Activated CD8-positive, alpha-beta memory T cell treated with anti-CD3 and anti-CD28 coated beads, Interleukin-2, amount 10 ng/mL, durations not matched to agents 7 days and 5 days (primary cell): ENCODE measurements at regions not wholly inside any gene's neighbourhood (a gene's known extent, or its start where the extent isn't known, plus 50 kb on each side); places are given as distances from the start of the nearest gene placed in this dataset.

Source experiments
- ATAC-seq: fragments of 150-1000 bp; cut with Tn5 transposase; one replicate; pipeline ENCODE4 v1.10.0; 2021; ENCODE audit warnings: moderate library complexity
- CTCF ChIA-PET: fragments of 350-600 bp; sonication (Branson Sonifier 250); formaldehyde crosslinking; loops from one replicate; lab custom pipeline; 2021; ENCODE audit warnings: antibody characterized with exemption; lab: Charles Lee
- DNase-seq: peaks from one replicate; pipeline ENCODE4 v3.0.0-alpha.2; 2020
- H3K27ac Mint-ChIP-seq: one replicate; pipeline ENCODE4 v1.8.0; 2021; ENCODE audit warnings: mild to moderate bottlenecking, mixed read lengths
- H3K27me3 Mint-ChIP-seq: one replicate; pipeline ENCODE4 v1.8.0; 2021; ENCODE audit warnings: mixed read lengths
- H3K36me3 Mint-ChIP-seq: one replicate; pipeline ENCODE4 v1.8.0; 2021; ENCODE audit warnings: mild to moderate bottlenecking, mixed read lengths
- H3K4me1 Mint-ChIP-seq: one replicate; pipeline ENCODE4 v1.8.0; 2021; ENCODE audit warnings: mixed read lengths
- H3K4me3 Mint-ChIP-seq: one replicate; pipeline ENCODE4 v1.8.0; 2021; ENCODE audit warnings: mild to moderate bottlenecking, moderate library complexity, mixed read lengths
- H3K9me3 Mint-ChIP-seq: one replicate; pipeline ENCODE4 v1.8.0; 2022; ENCODE audit warnings: low read depth, mixed read lengths

GRCh38 chr12:44961887-44962286, 85.8 kb upstream of the NELL2 start:
- no peak for DNase-seq
- CTCF ChIA-PET = interaction anchor here (1.1 kb wide), 1 partner anchor 13 kb away, joined by 4 read pairs; no protein-coding TSS in a partner anchor
- no peaks in the 10 kb centered on the region for H3K4me1 Mint-ChIP-seq
- ATAC-seq = no peak
- no peak overlapping the region for H3K4me3 Mint-ChIP-seq
- no peak overlapping the region for H3K27ac Mint-ChIP-seq
- peaks cover 13% of the 10 kb centered on the region for H3K27me3 Mint-ChIP-seq
- H3K9me3 Mint-ChIP-seq = peaks cover 4% of the 10 kb centered on the region
- H3K36me3 Mint-ChIP-seq = peaks cover 8% of the 10 kb centered on the region

- H3K9me3 Mint-ChIP-seq = peaks cover 4% of the 10 kb centered on the region
- H3K27ac Mint-ChIP-seq = no peak overlapping the region
- CTCF ChIA-PET = interaction anchor here (3.7 kb wide), 1 partner anchor 12 kb away, joined by 20 read pairs; no protein-coding TSS in a partner anchor
- H3K4me3 Mint-ChIP-seq = no peak overlapping the region
- DNase-seq = no peak
- H3K27me3 Mint-ChIP-seq = peaks cover 13% of the 10 kb centered on the region
- no peaks in the 10 kb centered on the region for H3K4me1 Mint-ChIP-seq
- peaks cover 6% of the 10 kb centered on the region for H3K36me3 Mint-ChIP-seq
- no peak for ATAC-seq
Observed at GRCh38 chr12:44960856-44961255, 84.7 kb upstream of the NELL2 start.

DNA sequence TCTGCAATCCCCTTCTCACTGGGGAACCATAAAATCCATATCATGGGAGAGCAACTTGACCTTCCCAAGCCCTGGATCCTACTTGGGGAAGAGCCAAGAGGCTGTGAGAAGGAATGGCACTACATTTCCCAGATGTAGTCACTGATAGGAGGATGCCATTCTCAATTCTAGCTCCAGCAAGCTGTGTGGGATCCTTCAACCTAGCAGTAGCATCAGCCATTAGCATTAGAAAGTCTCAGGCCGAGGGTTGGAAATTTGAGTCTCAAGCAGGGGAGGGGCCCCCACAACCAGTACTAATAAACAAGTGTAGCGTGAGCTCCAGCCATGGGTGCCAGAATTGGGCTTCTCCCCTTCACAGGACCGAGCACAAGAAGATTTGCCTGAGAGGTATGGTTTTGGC, 84.3 kb upstream of the NELL2 start:
- no peaks in the 10 kb centered on the region for H3K4me1 Mint-ChIP-seq
- peaks cover 4% of the 10 kb centered on the region for H3K9me3 Mint-ChIP-seq
- no peak overlapping the region for H3K4me3 Mint-ChIP-seq
- peaks cover 13% of the 10 kb centered on the region for H3K27me3 Mint-ChIP-seq
- ATAC-seq (no peak), DNase-seq (no peak)
- no peak overlapping the region for H3K27ac Mint-ChIP-seq
- CTCF ChIA-PET = interaction anchor here (3.7 kb wide), 1 partner anchor 11 kb away, joined by 20 read pairs; no protein-coding TSS in a partner anchor
- peaks cover 4% of the 10 kb centered on the region for H3K36me3 Mint-ChIP-seq

- ATAC-seq = no peak
- peaks cover 3% of the 10 kb centered on the region for H3K4me1 Mint-ChIP-seq
- no peaks in the 10 kb centered on the region for H3K36me3 Mint-ChIP-seq
- no peaks in the 10 kb centered on the region for H3K9me3 Mint-ChIP-seq
- CTCF ChIA-PET = interaction anchor here (0.6 kb wide), 1 partner anchor 229 kb away, joined by 3 read pairs; no protein-coding TSS in a partner anchor
- H3K27ac Mint-ChIP-seq = no peak overlapping the region
- no peak overlapping the region for H3K4me3 Mint-ChIP-seq
- no peak for DNase-seq
- H3K27me3 Mint-ChIP-seq = peaks cover 23% of the 10 kb centered on the region
Observed at GRCh38 chr12:44947163-44947562, 71.0 kb upstream of the NELL2 start.

- ATAC-seq = no peak
- peaks cover 1% of the 10 kb centered on the region for H3K36me3 Mint-ChIP-seq
- H3K27me3 Mint-ChIP-seq = peaks cover 23% of the 10 kb centered on the region
- H3K4me3 Mint-ChIP-seq = no peak overlapping the region
- CTCF ChIA-PET = no interaction called here
- no peaks in the 10 kb centered on the region for H3K4me1 Mint-ChIP-seq
- no peak overlapping the region for H3K27ac Mint-ChIP-seq
- no peaks in the 10 kb centered on the region for H3K9me3 Mint-ChIP-seq
- no peak for DNase-seq
Observed at GRCh38 chr12:44942714-44943113, 66.6 kb upstream of the NELL2 start.

GRCh38 chr12:44930972-44931600, 55.0 kb upstream of the NELL2 start:
- H3K9me3 Mint-ChIP-seq = no peaks in the 10 kb centered on the region
- H3K4me3 Mint-ChIP-seq = no peak overlapping the region
- no peaks in the 10 kb centered on the region for H3K36me3 Mint-ChIP-seq
- ATAC-seq = peak; percentile 47
- H3K27me3 Mint-ChIP-seq = no peaks in the 10 kb centered on the region
- no peaks in the 10 kb centered on the region for H3K4me1 Mint-ChIP-seq
- no peak overlapping the region for H3K27ac Mint-ChIP-seq
- CTCF ChIA-PET = interaction anchor here (0.6 to 3.2 kb wide), 14 partner anchors 18 to 974 kb away, joined by 3 to 35 read pairs (median 4); partner anchors contain the start of gene NELL2
- no peak for DNase-seq

DNA sequence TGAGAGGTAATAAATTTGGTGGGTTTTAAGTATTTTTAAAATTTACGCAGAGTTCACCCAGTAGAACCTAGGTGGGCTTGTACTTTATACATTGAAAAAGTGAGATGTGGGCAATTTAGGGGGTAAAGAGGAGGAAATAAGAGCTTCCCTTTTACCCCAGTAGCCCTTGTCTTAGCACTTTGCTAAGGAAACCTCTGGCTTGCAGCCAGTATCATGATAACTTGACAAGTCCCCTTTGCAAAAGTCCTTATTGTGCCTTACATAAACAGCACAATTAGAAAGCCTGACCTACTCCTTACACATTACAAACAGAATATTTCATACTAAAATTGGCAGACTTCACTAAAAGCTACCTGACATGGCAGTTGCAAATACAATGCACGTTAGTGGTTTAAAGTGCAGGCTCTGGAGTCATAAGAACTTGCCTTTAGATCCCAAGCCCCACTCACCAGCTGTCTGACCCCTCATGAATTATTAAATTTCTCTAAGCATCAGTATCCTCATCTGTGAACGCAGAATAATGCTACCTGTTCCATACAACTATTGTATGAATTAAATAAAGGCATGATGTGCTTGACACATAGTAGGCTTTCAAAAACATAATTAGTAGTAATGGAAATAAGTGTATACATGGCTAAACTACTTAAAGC, 53.2 kb upstream of the NELL2 start:
- no peak overlapping the region for H3K4me3 Mint-ChIP-seq
- ATAC-seq (no peak), DNase-seq (no peak)
- H3K9me3 Mint-ChIP-seq = no peaks in the 10 kb centered on the region
- no peaks in the 10 kb centered on the region for H3K36me3 Mint-ChIP-seq
- CTCF ChIA-PET = interaction anchor here (0.6 to 3.2 kb wide), 5 partner anchors 20 to 1009 kb away, joined by 3 to 35 read pairs (median 11); no protein-coding TSS in a partner anchor
- no peaks in the 10 kb centered on the region for H3K4me1 Mint-ChIP-seq
- no peaks in the 10 kb centered on the region for H3K27me3 Mint-ChIP-seq
- no peak overlapping the region for H3K27ac Mint-ChIP-seq
